ENCODE measurements at regions not wholly inside any gene's neighbourhood (a gene's known extent, or its start where the extent isn't known, plus 50 kb on each side); places are given as distances from the start of the nearest gene placed in this dataset.

GRCh38 chr11:113563766-113564526, 88.7 kb upstream of the DRD2 start (continued):
- TF ChIP-seq, protein P1, sequence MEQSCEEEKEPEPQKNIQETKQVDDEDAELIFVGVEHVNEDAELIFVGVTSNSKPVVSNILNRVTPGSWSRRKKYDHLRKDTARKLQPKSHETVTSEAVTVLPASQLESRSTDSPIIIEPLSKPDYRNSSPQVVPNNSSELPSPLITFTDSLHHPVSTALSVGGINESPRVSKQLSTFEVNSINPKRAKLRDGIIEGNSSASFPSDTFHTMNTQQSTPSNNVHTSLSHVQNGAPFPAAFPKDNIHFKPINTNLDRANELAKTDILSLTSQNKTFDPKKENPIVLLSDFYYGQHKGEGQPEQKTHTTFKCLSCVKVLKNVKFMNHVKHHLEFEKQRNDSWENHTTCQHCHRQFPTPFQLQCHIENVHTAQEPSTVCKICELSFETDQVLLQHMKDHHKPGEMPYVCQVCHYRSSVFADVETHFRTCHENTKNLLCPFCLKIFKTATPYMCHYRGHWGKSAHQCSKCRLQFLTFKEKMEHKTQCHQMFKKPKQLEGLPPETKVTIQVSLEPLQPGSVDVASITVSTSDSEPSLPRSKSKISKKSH (CRISPR knock-in tag; IDR thresholded peaks at IDR 0.05): no peak
- TF ChIP-seq CHD4 (IDR thresholded peaks at IDR 0.05; ENCODE audit: insufficient read depth, insufficient replicate concordance, low read depth, low read length, poor library complexity, severe bottlenecking) (no peak), ZNF384 (IDR thresholded peaks at IDR 0.05; ENCODE audit: low read depth, low read length) (no peak)

DNA sequence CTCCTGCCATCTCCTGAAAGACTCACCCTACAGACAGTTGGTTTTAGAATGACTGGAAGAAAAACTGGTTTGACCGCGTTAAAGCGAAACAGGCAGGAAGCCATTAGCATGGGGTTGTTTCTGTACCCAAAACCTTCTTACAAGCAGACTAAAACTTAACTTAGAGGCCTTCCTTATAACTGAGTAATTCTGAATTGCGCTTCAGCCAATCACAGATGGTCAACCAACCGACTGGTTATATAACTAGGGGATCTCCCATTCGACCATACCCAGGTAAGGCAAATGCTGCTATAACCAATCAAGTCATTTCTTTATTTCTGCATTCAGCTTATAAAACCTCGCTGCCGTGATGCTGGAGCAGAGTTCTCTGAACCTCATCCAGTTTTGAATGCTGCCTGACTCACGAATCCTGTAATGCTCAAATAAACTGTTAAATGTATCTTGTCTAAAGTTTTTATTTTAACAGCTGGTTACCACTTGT, 87.8 kb upstream of the DRD2 start:
- FAIRE-seq (no peak), ATAC-seq (no peak), DNase-seq (ENCODE audit: extremely low read depth in 1 of 4, low spot score in 3 of 4) (no peak)
- H3K4me3 ChIP-seq: no peak overlapping the region
- no TSS peak for BruUV-seq (replicated peaks)
- H3K4me1 ChIP-seq (replicated peaks in 1 of 2; ENCODE audit: control insufficient read depth in 2 of 2, insufficient read depth in 2 of 2, low read length in 2 of 2): no peaks in the 10 kb centered on the region; a peak in 1 of 5 replicates
- intact Hi-C loops (cut with micrococcal nuclease) (no loop called here), in situ Hi-C loops (cut with MboI) (no loop called here)
- no peak overlapping the region for H3K4me2 ChIP-seq (ENCODE audit: insufficient read depth, low read length)
- no peaks in the 10 kb centered on the region for H3K9me1 ChIP-seq (ENCODE audit: control insufficient read depth, insufficient read depth, low read length)
- ChIA-PET POLR2A (no interaction called here), CTCF (ENCODE audit: low intra/inter-chr PET ratio) (no interaction called here)
- no peaks in the 10 kb centered on the region for H3K36me3 ChIP-seq (ENCODE audit: control insufficient read depth, insufficient read depth, low read length)
- H2AFZ ChIP-seq (ENCODE audit: low read depth, low read length): no peak overlapping the region
- peaks cover 0 to 10% of the 10 kb centered on the region in 2 experiments; a peak in 2 of 5 replicates for H3K27me3 ChIP-seq (ENCODE audit: control insufficient read depth in 2 of 2, insufficient read depth in 2 of 2, low read length in 2 of 2)
- WGBS (ENCODE audit: insufficient coverage, low coverage, missing lambda C conversion rate): 45% methylated on average over 9 of the region's 9 CpGs
- no peaks in the 10 kb centered on the region for H3K9me3 ChIP-seq (replicated peaks; ENCODE audit: control insufficient read depth, insufficient read depth, low read depth, low read length)
- no peak overlapping the region for H3K27ac ChIP-seq (ENCODE audit: extremely low read depth, low read depth, low read length)
- no peaks in the 10 kb centered on the region for H3K79me2 ChIP-seq (ENCODE audit: control insufficient read depth, insufficient read depth, low read length)
- H3K9ac ChIP-seq (ENCODE audit: insufficient read depth in 1 of 2, low read depth in 2 of 2, low read length in 2 of 2): no peak overlapping the region
- no peaks in the 10 kb centered on the region for H4K20me1 ChIP-seq (replicated peaks; ENCODE audit: control insufficient read depth, insufficient read depth, low read length)
- TF ChIP-seq, protein P2, sequence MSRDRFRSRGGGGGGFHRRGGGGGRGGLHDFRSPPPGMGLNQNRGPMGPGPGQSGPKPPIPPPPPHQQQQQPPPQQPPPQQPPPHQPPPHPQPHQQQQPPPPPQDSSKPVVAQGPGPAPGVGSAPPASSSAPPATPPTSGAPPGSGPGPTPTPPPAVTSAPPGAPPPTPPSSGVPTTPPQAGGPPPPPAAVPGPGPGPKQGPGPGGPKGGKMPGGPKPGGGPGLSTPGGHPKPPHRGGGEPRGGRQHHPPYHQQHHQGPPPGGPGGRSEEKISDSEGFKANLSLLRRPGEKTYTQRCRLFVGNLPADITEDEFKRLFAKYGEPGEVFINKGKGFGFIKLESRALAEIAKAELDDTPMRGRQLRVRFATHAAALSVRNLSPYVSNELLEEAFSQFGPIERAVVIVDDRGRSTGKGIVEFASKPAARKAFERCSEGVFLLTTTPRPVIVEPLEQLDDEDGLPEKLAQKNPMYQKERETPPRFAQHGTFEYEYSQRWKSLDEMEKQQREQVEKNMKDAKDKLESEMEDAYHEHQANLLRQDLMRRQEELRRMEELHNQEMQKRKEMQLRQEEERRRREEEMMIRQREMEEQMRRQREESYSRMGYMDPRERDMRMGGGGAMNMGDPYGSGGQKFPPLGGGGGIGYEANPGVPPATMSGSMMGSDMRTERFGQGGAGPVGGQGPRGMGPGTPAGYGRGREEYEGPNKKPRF (IDR thresholded peaks at IDR 0.05; ENCODE audit: low read depth, low read length): no peak
- TF ChIP-seq FOS (IDR thresholded peaks at IDR 0.05; ENCODE audit: extremely low read depth, insufficient read length) (no peak), ZKSCAN3 (CRISPR knock-in tag; IDR thresholded peaks at IDR 0.05) (no peak), CHAMP1 (IDR thresholded peaks at IDR 0.05) (no peak), PHTF2 (CRISPR knock-in tag; IDR thresholded peaks at IDR 0.05) (no peak), ELF4 (CRISPR knock-in tag; IDR thresholded peaks at IDR 0.05) (no peak)
- TF ChIP-seq, protein P3, sequence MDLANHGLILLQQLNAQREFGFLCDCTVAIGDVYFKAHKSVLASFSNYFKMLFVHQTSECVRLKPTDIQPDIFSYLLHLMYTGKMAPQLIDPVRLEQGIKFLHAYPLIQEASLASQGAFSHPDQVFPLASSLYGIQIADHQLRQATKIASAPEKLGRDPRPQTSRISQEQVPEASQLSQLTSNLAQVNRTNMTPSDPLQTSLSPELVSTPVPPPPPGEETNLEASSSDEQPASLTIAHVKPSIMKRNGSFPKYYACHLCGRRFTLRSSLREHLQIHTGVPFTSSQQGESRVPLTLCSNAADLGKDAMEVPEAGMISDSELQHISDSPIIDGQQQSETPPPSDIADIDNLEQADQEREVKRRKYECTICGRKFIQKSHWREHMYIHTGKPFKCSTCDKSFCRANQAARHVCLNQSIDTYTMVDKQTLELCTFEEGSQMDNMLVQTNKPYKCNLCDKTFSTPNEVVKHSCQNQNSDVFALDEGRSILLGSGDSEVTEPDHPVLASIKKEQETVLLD (IDR thresholded peaks at IDR 0.05): no peak
- TF ChIP-seq, protein P4, sequence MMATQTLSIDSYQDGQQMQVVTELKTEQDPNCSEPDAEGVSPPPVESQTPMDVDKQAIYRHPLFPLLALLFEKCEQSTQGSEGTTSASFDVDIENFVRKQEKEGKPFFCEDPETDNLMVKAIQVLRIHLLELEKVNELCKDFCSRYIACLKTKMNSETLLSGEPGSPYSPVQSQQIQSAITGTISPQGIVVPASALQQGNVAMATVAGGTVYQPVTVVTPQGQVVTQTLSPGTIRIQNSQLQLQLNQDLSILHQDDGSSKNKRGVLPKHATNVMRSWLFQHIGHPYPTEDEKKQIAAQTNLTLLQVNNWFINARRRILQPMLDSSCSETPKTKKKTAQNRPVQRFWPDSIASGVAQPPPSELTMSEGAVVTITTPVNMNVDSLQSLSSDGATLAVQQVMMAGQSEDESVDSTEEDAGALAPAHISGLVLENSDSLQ (IDR thresholded peaks at IDR 0.05): no peak

Data from K562 (cell line).